CD14-positive monocyte (primary cell): ENCODE measurements at regions not wholly inside any gene's neighbourhood (a gene's known extent, or its start where the extent isn't known, plus 50 kb on each side); places are given as distances from the start of the nearest gene placed in this dataset.

ENCODE experiments used
- DNase-seq, 3 donors: peaks; one replicate each; pipeline ENCODE4 v3.0.0-alpha.2; 2011 to 2022
- H2AFZ ChIP-seq: 2 replicates; pipeline ENCODE4 v1.6.0; 2012; ENCODE audit warnings: mild to moderate bottlenecking, low read depth, low read length, inconsistent platforms; ENCODE audit not compliant: insufficient read depth, poor library complexity, severe bottlenecking
- H3K27ac ChIP-seq, 2 donors: 1 replicate in 1 of 2; 2 replicates in 1 of 2; pipeline ENCODE4 v1.5.1; 2012 to 2013; ENCODE audit warnings: low read length in 2 of 2, control low read depth in 1 of 2, inconsistent platforms in 1 of 2, low read depth in 1 of 2, mild to moderate bottlenecking in 1 of 2
- H3K27me3 ChIP-seq, 2 donors: one replicate each; pipeline versions ENCODE4 v1.6.0 to v1.6.1; 2011 to 2013; ENCODE audit warnings: low read length in 2 of 2; ENCODE audit not compliant: control insufficient read depth in 2 of 2, insufficient read depth in 2 of 2
- H3K36me3 ChIP-seq, 2 donors: replicated peaks in 1 of 2; 1 replicate in 1 of 2; 2 replicates in 1 of 2; pipeline versions ENCODE4 v1.5.1 to v1.6.1; 2012 to 2013; ENCODE audit warnings: low read length in 2 of 2, control low read depth in 1 of 2, inconsistent platforms in 1 of 2, mild to moderate bottlenecking in 1 of 2; ENCODE audit not compliant: insufficient read depth in 2 of 2, control insufficient read depth in 1 of 2
- H3K4me1 ChIP-seq, 2 donors: 1 replicate in 1 of 2; 2 replicates in 1 of 2; pipeline versions ENCODE4 v1.5.1 to v1.6.1; 2012 to 2013; ENCODE audit warnings: low read length in 2 of 2, control low read depth in 1 of 2, inconsistent platforms in 1 of 2, mild to moderate bottlenecking in 1 of 2, moderate library complexity in 1 of 2; ENCODE audit not compliant: insufficient read depth in 2 of 2, control insufficient read depth in 1 of 2
- H3K4me2 ChIP-seq: replicated peaks from 2 replicates; pipeline ENCODE3; 2012; ENCODE audit warnings: low read length, moderate library complexity, mild to moderate bottlenecking; ENCODE audit not compliant: poor library complexity, severe bottlenecking; ENCODE audit errors: extremely low read depth
- H3K4me3 ChIP-seq, 3 experiments: fragments of 200-600 bp in 1 of 3; sonication (generic) in 1 of 3; replicated peaks in 1 of 3; 1 replicate in 2 of 3; 2 replicates in 1 of 3; pipeline ENCODE4 v1.5.1; 2011 to 2013; ENCODE audit warnings: low read length in 3 of 3, mild to moderate bottlenecking in 3 of 3, control low read depth in 2 of 3, low read depth in 2 of 3, inconsistent platforms in 1 of 3, moderate library complexity in 1 of 3
- H3K79me2 ChIP-seq: 2 replicates; pipeline ENCODE4 v1.6.0; 2012; ENCODE audit warnings: mild to moderate bottlenecking, control low read depth, inconsistent platforms, low read length, moderate library complexity; ENCODE audit not compliant: insufficient read depth
- H3K9ac ChIP-seq: 2 replicates; pipeline ENCODE4 v1.6.0; 2017; ENCODE audit warnings: low read length, mild to moderate bottlenecking; ENCODE audit not compliant: insufficient read depth, poor library complexity, severe bottlenecking
- H3K9me3 ChIP-seq, 2 donors: replicated peaks in 1 of 2; 1 replicate in 1 of 2; 2 replicates in 1 of 2; pipeline versions ENCODE4 v1.5.1 to v1.6.1; 2012 to 2013; ENCODE audit warnings: low read length in 2 of 2, control low read depth in 1 of 2; ENCODE audit not compliant: control insufficient read depth in 1 of 2, insufficient read depth in 1 of 2
- H4K20me1 ChIP-seq: 2 replicates; pipeline ENCODE4 v1.6.0; 2012; ENCODE audit warnings: mild to moderate bottlenecking, low read length, control low read depth, moderate library complexity; ENCODE audit not compliant: insufficient read depth
- H3K27ac Mint-ChIP-seq, 7 donors: one replicate each; pipeline ENCODE4 v1.8.0; 2020; ENCODE audit warnings: mild to moderate bottlenecking in 7 of 7, mixed read lengths in 7 of 7, moderate library complexity in 6 of 7, inconsistent platforms in 2 of 7
- H3K27me3 Mint-ChIP-seq, 3 donors: one replicate each; pipeline ENCODE4 v1.8.0; 2021 to 2022; ENCODE audit warnings: low read depth in 3 of 3, mild to moderate bottlenecking in 3 of 3, mixed read lengths in 3 of 3, moderate library complexity in 3 of 3, inconsistent platforms in 1 of 3
- H3K36me3 Mint-ChIP-seq, 2 donors: one replicate each; pipeline ENCODE4 v1.8.0; 2020; ENCODE audit warnings: mixed read lengths in 2 of 2, inconsistent platforms in 1 of 2, mild to moderate bottlenecking in 1 of 2
- H3K4me1 Mint-ChIP-seq: one replicate; pipeline ENCODE4 v1.8.0; 2020; ENCODE audit warnings: mild to moderate bottlenecking, mixed read lengths
- H3K4me3 Mint-ChIP-seq, 2 donors: one replicate each; pipeline ENCODE4 v1.8.0; 2020; ENCODE audit warnings: mild to moderate bottlenecking in 2 of 2, mixed read lengths in 2 of 2, moderate library complexity in 1 of 2
- H3K9me3 Mint-ChIP-seq, 7 donors: one replicate each; pipeline ENCODE4 v1.8.0; 2020 to 2022; ENCODE audit warnings: mixed read lengths in 7 of 7, mild to moderate bottlenecking in 6 of 7, moderate library complexity in 6 of 7, inconsistent platforms in 2 of 7
- CTCF ChIP-seq: fragments of 200-600 bp; IDR thresholded peaks from one replicate; pipeline ENCODE4 v1.8.0; 2022; ENCODE audit warnings: antibody characterized with exemption, mild to moderate bottlenecking
- intact Hi-C, 2 donors: fragments of 100-400 bp; cut with micrococcal nuclease; formaldehyde crosslinking; loops; one replicate each; pipeline versions ENCODE4 v1.15.0 to v1.15.1; 2023

GRCh38 chr1:199116488-199116887, 477.6 kb downstream of the PTPRC start:
- Histone ChIP-seq H3K36me3 (no peaks in the 10 kb centered on the region), H2AFZ (no peak overlapping the region), H3K4me1 (no peaks in the 10 kb centered on the region), H3K9ac (no peak overlapping the region), H3K9me3 (peaks cover 0 to 5% of the 10 kb centered on the region in 2 donors), H3K4me3 (no peak overlapping the region), H4K20me1 (no peaks in the 10 kb centered on the region), H3K4me2 (no peak overlapping the region), H3K27ac (no peak overlapping the region), H3K79me2 (no peaks in the 10 kb centered on the region), H3K27me3 (no peaks in the 10 kb centered on the region)
- Mint-ChIP-seq H3K4me3 (no peak overlapping the region), H3K36me3 (no peaks in the 10 kb centered on the region), H3K4me1 (peaks cover 5% of the 10 kb centered on the region), H3K27me3 (peaks cover 0 to 2% (median 0%) of the 10 kb centered on the region in 3 donors), H3K9me3 (peaks cover 0 to 4% (median 2%) of the 10 kb centered on the region in 7 donors), H3K27ac (no peak overlapping the region)
- TF ChIP-seq CTCF: no peak
- intact Hi-C loops: loop anchor here in 1 of 2 donors (10.0 kb wide), 1 partner anchor 362 kb away; no protein-coding TSS in a partner anchor
- no peak for DNase-seq

GRCh38 chr1:199121047-199121446, 482.2 kb downstream of the PTPRC start:
- H3K4me3 ChIP-seq: no peak overlapping the region

More at GRCh38 chr1:199121047-199121446, 482.2 kb downstream of the PTPRC start:
- intact Hi-C loops: no loop called here
- Histone ChIP-seq H2AFZ (peak overlapping the region; percentile 0), H3K9ac (no peak overlapping the region), H3K4me2 (no peak overlapping the region), H3K79me2 (no peaks in the 10 kb centered on the region), H4K20me1 (no peaks in the 10 kb centered on the region), H3K36me3 (no peaks in the 10 kb centered on the region), H3K27me3 (no peaks in the 10 kb centered on the region), H3K4me1 (no peaks in the 10 kb centered on the region), H3K27ac (no peak overlapping the region), H3K9me3 (no peaks in the 10 kb centered on the region)
- Mint-ChIP-seq H3K4me3 (no peak overlapping the region), H3K9me3 (peaks cover 0 to 2% (median 0%) of the 10 kb centered on the region in 7 donors), H3K27ac (no peak overlapping the region), H3K4me1 (peaks cover 8% of the 10 kb centered on the region), H3K36me3 (no peaks in the 10 kb centered on the region), H3K27me3 (no peaks in the 10 kb centered on the region)
- TF ChIP-seq CTCF: no peak
- no peak for DNase-seq
